Calu3 (cell line): ENCODE measurements at regions not wholly inside any gene's neighbourhood (a gene's known extent, or its start where the extent isn't known, plus 50 kb on each side); places are given as distances from the start of the nearest gene placed in this dataset.

Experiments
- BruUV-seq: library from RNA; stranded (reverse); fragments of 400-500 nt; replicated peaks from 2 replicates; lab custom pipeline; 2021; lab: Mats Ljungman, UMichigan
- CTCF ChIA-PET: fragments of 300-600 bp; sonication (Branson Sonifier 250); formaldehyde crosslinking; loops from one replicate; lab custom pipeline; 2022; ENCODE audit warnings: antibody characterized with exemption; lab: Charles Lee
- DNase-seq: peaks from one replicate; pipeline ENCODE4 v3.0.0; 2022
- H3K27ac Mint-ChIP-seq: one replicate; pipeline ENCODE4 v1.8.0; 2022; ENCODE audit warnings: mixed read lengths; ENCODE audit not compliant: unreplicated experiment
- H3K27me3 Mint-ChIP-seq: one replicate; pipeline ENCODE4 v1.8.0; 2022; ENCODE audit warnings: mixed read lengths; ENCODE audit not compliant: unreplicated experiment
- H3K36me3 Mint-ChIP-seq: one replicate; pipeline ENCODE4 v1.8.0; 2022; ENCODE audit warnings: mild to moderate bottlenecking, moderate library complexity, mixed read lengths; ENCODE audit not compliant: insufficient read depth, unreplicated experiment
- H3K4me1 Mint-ChIP-seq: one replicate; pipeline ENCODE4 v1.8.0; 2022; ENCODE audit warnings: mild to moderate bottlenecking, low read depth, mixed read lengths; ENCODE audit not compliant: unreplicated experiment
- H3K4me3 Mint-ChIP-seq: one replicate; pipeline ENCODE4 v1.8.0; 2022; ENCODE audit warnings: mild to moderate bottlenecking, low read depth, moderate library complexity, mixed read lengths; ENCODE audit not compliant: unreplicated experiment
- H3K9me3 Mint-ChIP-seq: one replicate; pipeline ENCODE4 v1.8.0; 2022; ENCODE audit warnings: low read depth, mixed read lengths; ENCODE audit not compliant: unreplicated experiment
- CTCF ChIP-seq: fragments of 200-600 bp; IDR thresholded peaks from one replicate; pipeline ENCODE4 v1.8.0; 2022; ENCODE audit warnings: antibody characterized with exemption; ENCODE audit not compliant: unreplicated experiment
- intact Hi-C: fragments of 100-400 bp; cut with micrococcal nuclease; formaldehyde crosslinking; loops from one replicate; pipeline ENCODE4 v1.10.0; 2022; ENCODE audit not compliant: unreplicated experiment

DNA sequence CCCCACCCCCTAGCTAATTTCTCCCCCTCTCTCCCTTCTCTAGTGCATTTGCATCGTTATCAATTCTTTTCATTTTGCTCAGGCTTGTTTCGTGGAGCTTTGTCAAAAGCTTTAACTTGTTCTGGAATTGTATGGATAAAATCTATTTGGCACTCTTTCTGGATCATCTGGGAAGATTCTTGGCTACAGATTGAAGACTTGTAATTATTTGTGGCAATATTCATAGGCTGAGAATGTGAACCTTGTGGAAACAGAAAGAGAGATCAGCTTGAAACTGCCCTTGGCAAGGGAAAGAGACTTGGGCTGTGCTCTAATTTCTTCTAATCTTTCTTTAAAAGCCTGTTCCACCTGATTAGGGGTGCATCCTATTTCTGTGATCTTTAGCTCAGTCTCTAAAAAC, 340.6 kb upstream of the DAB2 start:
- no peaks in the 10 kb centered on the region for H3K27me3 Mint-ChIP-seq
- no peak for TF ChIP-seq CTCF
- H3K36me3 Mint-ChIP-seq, result no peaks in the 10 kb centered on the region
- no peaks in the 10 kb centered on the region for H3K4me1 Mint-ChIP-seq
- CTCF ChIA-PET, result no interaction called here
- H3K4me3 Mint-ChIP-seq, result no peak overlapping the region
- no peak overlapping the region for H3K27ac Mint-ChIP-seq
- no peaks in the 10 kb centered on the region for H3K9me3 Mint-ChIP-seq
- no peak for DNase-seq
- intact Hi-C loops, result no loop called here
- no TSS peak for BruUV-seq

DNA sequence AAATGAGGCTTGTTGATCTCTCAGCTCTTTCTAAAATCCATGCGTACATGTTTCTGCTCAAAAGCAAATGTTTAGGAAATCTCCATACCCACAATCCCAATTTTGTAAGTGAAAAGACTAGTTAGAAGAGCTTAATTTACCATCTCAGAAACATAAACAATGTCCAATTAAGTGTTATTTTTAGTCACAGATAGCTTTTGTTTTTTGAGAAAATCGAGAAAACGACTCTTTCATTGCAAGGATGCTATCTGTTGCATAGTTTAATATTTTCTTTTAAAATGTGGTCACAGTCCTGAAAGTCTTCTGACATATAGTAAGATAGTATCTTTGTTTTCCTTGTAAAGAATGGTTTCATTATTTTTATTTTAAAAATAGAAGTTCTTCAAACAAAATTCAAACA, 338.0 kb upstream of the DAB2 start:
- no peaks in the 10 kb centered on the region for H3K36me3 Mint-ChIP-seq
- H3K4me1 Mint-ChIP-seq, result no peaks in the 10 kb centered on the region
- no peaks in the 10 kb centered on the region for H3K9me3 Mint-ChIP-seq
- H3K27ac Mint-ChIP-seq, result no peak overlapping the region
- no peak for TF ChIP-seq CTCF
- intact Hi-C loops, result no loop called here
- no TSS peak for BruUV-seq
- no peaks in the 10 kb centered on the region for H3K27me3 Mint-ChIP-seq
- CTCF ChIA-PET, result interaction anchor here (0.6 to 0.7 kb wide), 2 partner anchors 22 to 688 kb away, joined by 3 to 6 read pairs; no protein-coding TSS in a partner anchor
- no peak overlapping the region for H3K4me3 Mint-ChIP-seq
- DNase-seq, result no peak

DNA sequence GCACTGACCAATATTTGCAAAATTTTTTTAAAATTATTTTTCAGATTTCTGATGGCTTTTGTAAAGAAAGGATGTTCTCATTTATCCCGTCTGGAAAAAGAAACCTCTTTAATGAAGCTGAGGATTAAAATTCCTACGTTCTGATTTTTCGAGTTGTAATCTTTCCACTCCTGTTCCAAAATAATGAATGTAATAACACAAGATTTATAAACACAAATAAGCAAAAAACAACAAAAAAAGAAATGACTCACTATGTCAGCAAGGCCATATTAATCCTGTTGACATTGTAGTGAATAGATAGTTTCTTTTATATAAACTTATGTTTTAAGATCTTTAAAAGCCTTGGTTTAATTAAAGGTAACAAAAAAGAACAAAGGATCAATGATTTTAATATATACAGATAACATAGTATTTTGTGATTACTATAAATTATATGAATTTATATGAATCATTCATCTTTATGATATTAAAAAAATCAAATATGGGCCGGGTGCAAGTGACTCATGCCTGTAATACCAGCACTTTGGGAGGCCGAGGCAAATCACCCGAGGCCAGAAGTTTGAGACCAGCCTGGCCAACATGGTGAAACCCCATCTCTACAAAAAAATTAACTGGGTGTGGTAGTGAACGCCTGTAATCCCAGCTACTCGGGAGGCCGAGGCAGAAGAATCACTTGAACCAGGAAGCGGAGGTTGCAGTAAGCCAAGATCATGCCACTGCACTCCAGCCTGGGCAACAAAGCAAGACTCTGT, 336.6 kb upstream of the DAB2 start:
- H3K27me3 Mint-ChIP-seq, result no peaks in the 10 kb centered on the region
- intact Hi-C loops, result no loop called here
- no peak overlapping the region for H3K27ac Mint-ChIP-seq
- H3K4me1 Mint-ChIP-seq, result no peaks in the 10 kb centered on the region
- no peaks in the 10 kb centered on the region for H3K9me3 Mint-ChIP-seq
- no TSS peak for BruUV-seq
- TF ChIP-seq CTCF, result no peak
- no peak overlapping the region for H3K4me3 Mint-ChIP-seq
- DNase-seq, result no peak
- CTCF ChIA-PET, result no interaction called here
- no peaks in the 10 kb centered on the region for H3K36me3 Mint-ChIP-seq

DNA sequence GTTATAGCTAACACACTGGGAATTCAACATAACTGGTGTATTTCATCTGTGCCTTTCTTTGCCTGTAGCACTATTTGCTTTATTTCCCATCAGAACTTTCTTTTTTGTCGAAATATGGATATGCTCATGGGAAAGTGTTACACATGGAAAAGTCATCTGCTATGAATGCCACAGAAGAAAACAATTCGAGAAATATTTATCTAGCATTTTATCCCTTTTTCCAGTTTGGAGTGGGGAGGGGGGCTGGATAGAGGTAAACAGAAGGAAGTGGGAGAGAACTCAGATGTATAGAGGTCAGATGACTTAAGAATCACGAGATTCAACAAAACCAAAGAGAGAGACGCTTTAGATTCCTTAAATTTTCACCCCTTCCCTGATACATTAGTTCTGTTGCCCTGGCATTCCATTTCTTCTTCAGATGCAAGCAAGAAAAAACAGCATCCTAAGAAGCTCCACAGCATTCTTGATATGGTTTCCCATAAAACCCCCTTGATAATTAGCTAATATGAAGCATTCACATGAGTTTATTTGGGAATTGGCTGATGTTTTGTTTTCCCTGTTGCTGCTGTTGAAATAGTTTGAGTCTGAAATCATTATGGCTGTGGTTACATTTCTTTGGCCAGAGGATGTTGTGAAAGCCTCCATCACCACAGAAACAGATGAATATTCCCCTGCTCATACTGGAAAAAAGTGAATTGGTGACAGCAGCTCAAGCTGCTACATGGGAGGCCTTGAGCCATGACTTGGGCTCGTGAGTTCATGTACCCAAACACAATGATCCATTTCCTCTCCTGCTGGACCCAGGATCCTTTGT, 335.8 kb upstream of the DAB2 start:
- H3K4me1 Mint-ChIP-seq, result no peaks in the 10 kb centered on the region
- CTCF ChIA-PET, result no interaction called here
- intact Hi-C loops, result no loop called here
- no peak overlapping the region for H3K4me3 Mint-ChIP-seq
- no peaks in the 10 kb centered on the region for H3K27me3 Mint-ChIP-seq
- no peak for TF ChIP-seq CTCF
- no peaks in the 10 kb centered on the region for H3K36me3 Mint-ChIP-seq
- H3K27ac Mint-ChIP-seq, result no peak overlapping the region
- BruUV-seq, result no TSS peak
- DNase-seq, result no peak
- H3K9me3 Mint-ChIP-seq, result no peaks in the 10 kb centered on the region
